GM10248 (cell line): ENCODE measurements at regions not wholly inside any gene's neighbourhood (a gene's known extent, or its start where the extent isn't known, plus 50 kb on each side); places are given as distances from the start of the nearest gene placed in this dataset.

Experiments
- CTCF ChIA-PET: fragments of 300-600 bp; sonication (Branson Sonifier 250); formaldehyde crosslinking; extraction: SDS; loops from one replicate; lab custom pipeline; 2021; ENCODE audit warnings: antibody characterized with exemption; lab: Yijun Ruan, JAX
- POLR2A ChIA-PET: fragments of 350-650 bp; sonication (Branson Sonifier 250); formaldehyde crosslinking; extraction: SDS; loops from one replicate; lab custom pipeline; 2020; ENCODE audit warnings: antibody characterized with exemption; lab: Yijun Ruan, JAX
- DNase-seq: peaks from one replicate; pipeline ENCODE4 v3.0.0; 2012; ENCODE audit errors: extremely low spot score
- CTCF ChIP-seq: IDR thresholded peaks from 2 replicates; pipeline ENCODE4 v1.5.1; 2012; ENCODE audit warnings: mild to moderate bottlenecking, low read depth; ENCODE audit errors: extremely low read depth, missing control alignments, control extremely low read depth

GRCh38 chr12:42779186-42779859, 189.8 kb upstream of the PRICKLE1 start:
- no peak for DNase-seq
- ChIA-PET POLR2A (no interaction called here), CTCF (interaction anchor here (1.2 to 1.8 kb wide), 3 partner anchors 11 to 185 kb away, joined by 3 to 4 read pairs (median 3); no protein-coding TSS in a partner anchor)
- TF ChIP-seq CTCF: no peak

GRCh38 chr12:42776396-42776795, 186.8 kb upstream of the PRICKLE1 start:
- DNase-seq: no peak
- CTCF ChIA-PET: no interaction called here
- POLR2A ChIA-PET: no interaction called here
- TF ChIP-seq CTCF: no peak

- no peak for TF ChIP-seq CTCF
- POLR2A ChIA-PET: no interaction called here
- CTCF ChIA-PET: no interaction called here
- DNase-seq: no peak
These were observed 184.7 kb upstream of the PRICKLE1 start for GRCh38 chr12:42774238-42774637.

- no peak for TF ChIP-seq CTCF
- ChIA-PET POLR2A (no interaction called here), CTCF (interaction anchor here (1.2 to 1.5 kb wide), 2 partner anchors 11 to 13 kb away, joined by 4 read pairs; no protein-coding TSS in a partner anchor)
- DNase-seq: no peak
These were observed 180.7 kb upstream of the PRICKLE1 start for GRCh38 chr12:42770261-42770660.

- ChIA-PET CTCF (interaction anchor here (1.2 to 1.5 kb wide), 2 partner anchors 10 to 12 kb away, joined by 4 read pairs; no protein-coding TSS in a partner anchor), POLR2A (no interaction called here)
- DNase-seq: no peak
- no peak for TF ChIP-seq CTCF
These were observed 179.9 kb upstream of the PRICKLE1 start for GRCh38 chr12:42769455-42769854.

GRCh38 chr12:42767998-42768397, 178.5 kb upstream of the PRICKLE1 start:
- CTCF ChIA-PET: no interaction called here

More at GRCh38 chr12:42767998-42768397, 178.5 kb upstream of the PRICKLE1 start:
- DNase-seq: no peak
- POLR2A ChIA-PET: no interaction called here
- no peak for TF ChIP-seq CTCF
